OCI-LY1 (cell line): ENCODE measurements at regions not wholly inside any gene's neighbourhood (a gene's known extent, or its start where the extent isn't known, plus 50 kb on each side); places are given as distances from the start of the nearest gene placed in this dataset.

Source experiments
- H2AFZ ChIP-seq: fragments of 200-600 bp; sonication (generic), shearing (Covaris generic); 2 replicates; pipeline ENCODE4 v1.6.0; 2014; ENCODE audit warnings: antibody characterized with exemption, mild to moderate bottlenecking, low read length
- H3F3A ChIP-seq: fragments of 200-600 bp; sonication (generic), shearing (Covaris generic); 2 replicates; pipeline ENCODE4 v1.6.0; 2014; ENCODE audit warnings: mild to moderate bottlenecking, antibody characterized with exemption, low read length, moderate library complexity; ENCODE audit not compliant: insufficient read depth
- H3K27ac ChIP-seq: fragments of 200-600 bp; sonication (generic); 2 replicates; pipeline ENCODE4 v1.5.1; 2014; ENCODE audit warnings: low read length, mixed run types, mild to moderate bottlenecking, low read depth; ENCODE audit not compliant: poor library complexity, severe bottlenecking
- H3K27me3 ChIP-seq: fragments of 200-600 bp; sonication (generic); 2 replicates; pipeline ENCODE4 v1.6.0; 2014; ENCODE audit warnings: antibody characterized with exemption, mild to moderate bottlenecking, low read length, moderate library complexity; ENCODE audit not compliant: insufficient read depth
- H3K36me3 ChIP-seq: fragments of 200-600 bp; sonication (generic); 2 replicates; pipeline ENCODE4 v1.6.1; 2014; ENCODE audit warnings: mild to moderate bottlenecking, antibody characterized with exemption, low read length, moderate library complexity, mixed read lengths; ENCODE audit not compliant: insufficient read depth
- H3K4me1 ChIP-seq: fragments of 200-600 bp; sonication (generic); 2 replicates; pipeline ENCODE4 v1.5.1; 2014; ENCODE audit warnings: mild to moderate bottlenecking, low read length, moderate library complexity; ENCODE audit not compliant: insufficient read depth, severe bottlenecking
- H3K4me2 ChIP-seq: fragments of 200-600 bp; sonication (generic), shearing (Covaris generic); 2 replicates; pipeline ENCODE4 v1.6.1; 2014; ENCODE audit warnings: low read length
- H3K4me3 ChIP-seq: fragments of 200-600 bp; sonication (generic); 2 replicates; pipeline ENCODE4 v1.5.1; 2014; ENCODE audit warnings: low read length, low read depth, mild to moderate bottlenecking, mixed read lengths; ENCODE audit not compliant: poor library complexity, severe bottlenecking
- H3K79me2 ChIP-seq: fragments of 200-600 bp; shearing (Covaris generic); 2 replicates; pipeline ENCODE4 v1.6.1; 2016; ENCODE audit warnings: mixed run types, low read length, mixed read lengths; ENCODE audit not compliant: insufficient read depth
- H3K9ac ChIP-seq: fragments of 200-600 bp; sonication (generic), shearing (Covaris generic); 2 replicates; pipeline ENCODE4 v1.6.1; 2014; ENCODE audit warnings: mild to moderate bottlenecking, low read length, mixed read lengths
- H3K9me2 ChIP-seq: fragments of 200-600 bp; sonication (generic), shearing (Covaris generic); 2 replicates; pipeline ENCODE4 v1.6.1; 2014; ENCODE audit warnings: low read depth, mild to moderate bottlenecking, low read length, mixed read lengths
- H3K9me3 ChIP-seq: fragments of 200-600 bp; shearing (Covaris generic); 2 replicates; pipeline ENCODE4 v1.6.1; 2014; ENCODE audit warnings: low read length, mixed read lengths
- H4K20me1 ChIP-seq: fragments of 200-600 bp; sonication (generic), shearing (Covaris generic); 2 replicates; pipeline ENCODE4 v1.6.0; 2016; ENCODE audit warnings: mild to moderate bottlenecking, low read length; ENCODE audit not compliant: insufficient read depth
- EZH2 ChIP-seq: fragments of 200-600 bp; sonication (generic), shearing (Covaris generic); IDR thresholded peaks from 2 replicates; pipeline ENCODE4 v1.8.0; 2017; ENCODE audit warnings: borderline replicate concordance, mixed run types, mild to moderate bottlenecking, antibody characterized with exemption, low read length, moderate library complexity, mixed read lengths
- TF ChIP-seq, protein P1 (sequence below): fragments of 200-600 bp; sonication (generic), shearing (Covaris generic); IDR thresholded peaks from 2 replicates; pipeline ENCODE4 v1.5.1; 2017; ENCODE audit warnings: mild to moderate bottlenecking, antibody characterized with exemption, low read length, moderate library complexity, mixed read lengths

GRCh38 chr7:46165276-46165675, 244.2 kb upstream of the IGFBP3 start:
- H3K4me2 ChIP-seq, result no peak overlapping the region
- H3K36me3 ChIP-seq, result no peaks in the 10 kb centered on the region
- H3K4me1 ChIP-seq, result no peaks in the 10 kb centered on the region
- no peak overlapping the region for H3K27ac ChIP-seq
- H3F3A ChIP-seq, result no peaks in the 10 kb centered on the region
- no peaks in the 10 kb centered on the region for H3K79me2 ChIP-seq
- H3K27me3 ChIP-seq, result no peaks in the 10 kb centered on the region
- no peaks in the 10 kb centered on the region for H4K20me1 ChIP-seq
- TF ChIP-seq EZH2, result no peak
- TF ChIP-seq, protein P1, sequence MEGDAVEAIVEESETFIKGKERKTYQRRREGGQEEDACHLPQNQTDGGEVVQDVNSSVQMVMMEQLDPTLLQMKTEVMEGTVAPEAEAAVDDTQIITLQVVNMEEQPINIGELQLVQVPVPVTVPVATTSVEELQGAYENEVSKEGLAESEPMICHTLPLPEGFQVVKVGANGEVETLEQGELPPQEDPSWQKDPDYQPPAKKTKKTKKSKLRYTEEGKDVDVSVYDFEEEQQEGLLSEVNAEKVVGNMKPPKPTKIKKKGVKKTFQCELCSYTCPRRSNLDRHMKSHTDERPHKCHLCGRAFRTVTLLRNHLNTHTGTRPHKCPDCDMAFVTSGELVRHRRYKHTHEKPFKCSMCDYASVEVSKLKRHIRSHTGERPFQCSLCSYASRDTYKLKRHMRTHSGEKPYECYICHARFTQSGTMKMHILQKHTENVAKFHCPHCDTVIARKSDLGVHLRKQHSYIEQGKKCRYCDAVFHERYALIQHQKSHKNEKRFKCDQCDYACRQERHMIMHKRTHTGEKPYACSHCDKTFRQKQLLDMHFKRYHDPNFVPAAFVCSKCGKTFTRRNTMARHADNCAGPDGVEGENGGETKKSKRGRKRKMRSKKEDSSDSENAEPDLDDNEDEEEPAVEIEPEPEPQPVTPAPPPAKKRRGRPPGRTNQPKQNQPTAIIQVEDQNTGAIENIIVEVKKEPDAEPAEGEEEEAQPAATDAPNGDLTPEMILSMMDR, result no peak
- H3K4me3 ChIP-seq, result no peak overlapping the region
- H2AFZ ChIP-seq, result no peak overlapping the region
- no peaks in the 10 kb centered on the region for H3K9me2 ChIP-seq
- no peaks in the 10 kb centered on the region for H3K9me3 ChIP-seq
- H3K9ac ChIP-seq, result no peak overlapping the region

GRCh38 chr7:46164629-46165028, 243.6 kb upstream of the IGFBP3 start:
- Histone ChIP-seq H3K4me3 (no peak overlapping the region), H3K36me3 (no peaks in the 10 kb centered on the region), H3K79me2 (no peaks in the 10 kb centered on the region), H3K9ac (no peak overlapping the region), H3F3A (no peaks in the 10 kb centered on the region), H3K27me3 (no peaks in the 10 kb centered on the region), H2AFZ (no peak overlapping the region), H3K9me3 (no peaks in the 10 kb centered on the region), H3K4me1 (no peaks in the 10 kb centered on the region), H3K4me2 (no peak overlapping the region), H3K9me2 (no peaks in the 10 kb centered on the region), H4K20me1 (no peaks in the 10 kb centered on the region), H3K27ac (no peak overlapping the region)
- TF ChIP-seq EZH2, result no peak
- TF ChIP-seq, protein P1, result no peak

DNA sequence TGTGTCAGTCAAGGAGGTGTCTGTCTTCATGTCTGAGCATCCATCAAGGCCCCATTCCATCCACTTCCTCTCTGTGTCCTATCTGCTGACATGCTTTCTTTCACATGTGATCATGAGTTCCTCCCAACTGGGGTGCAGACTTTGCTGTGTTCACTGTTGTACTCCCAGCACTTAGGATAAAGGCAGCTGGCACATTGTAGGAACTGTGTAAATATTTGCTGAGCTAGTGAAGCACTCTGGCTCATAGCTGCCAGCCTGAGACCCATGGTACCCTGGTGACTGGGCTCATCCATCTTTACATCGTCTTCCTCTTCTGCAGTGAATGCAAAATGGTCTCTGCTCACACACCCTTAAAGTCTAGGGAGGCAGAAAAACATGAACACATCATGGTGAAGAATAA, 242.2 kb upstream of the IGFBP3 start:
- no peaks in the 10 kb centered on the region for H3K9me3 ChIP-seq
- H3K4me1 ChIP-seq, result no peaks in the 10 kb centered on the region
- no peaks in the 10 kb centered on the region for H3K36me3 ChIP-seq
- no peak overlapping the region for H3K4me2 ChIP-seq
- no peak overlapping the region for H3K4me3 ChIP-seq
- H3K9ac ChIP-seq, result no peak overlapping the region
- no peak for TF ChIP-seq EZH2
- TF ChIP-seq, protein P1, result no peak
- H3F3A ChIP-seq, result no peaks in the 10 kb centered on the region
- no peaks in the 10 kb centered on the region for H3K79me2 ChIP-seq
- H4K20me1 ChIP-seq, result no peaks in the 10 kb centered on the region
- H3K27ac ChIP-seq, result no peak overlapping the region
- H2AFZ ChIP-seq, result no peak overlapping the region
- no peaks in the 10 kb centered on the region for H3K27me3 ChIP-seq
- no peaks in the 10 kb centered on the region for H3K9me2 ChIP-seq
